IPS DF 6.9 (cell line): ENCODE measurements at regions not wholly inside any gene's neighbourhood (a gene's known extent, or its start where the extent isn't known, plus 50 kb on each side); places are given as distances from the start of the nearest gene placed in this dataset.

Experiments
- DNase-seq: peaks from one replicate; pipeline ENCODE4 v3.0.0-alpha.2; 2013; ENCODE audit warnings: low read depth, low spot score
- H3K27ac ChIP-seq: one replicate; pipeline ENCODE4 v1.5.1; 2013; ENCODE audit warnings: low read length, control low read depth
- H3K27me3 ChIP-seq: 2 replicates; pipeline ENCODE4 v1.6.1; 2013; ENCODE audit warnings: mild to moderate bottlenecking, low read length; ENCODE audit not compliant: control insufficient read depth, insufficient read depth
- H3K36me3 ChIP-seq: 2 replicates; pipeline ENCODE4 v1.6.1; 2013; ENCODE audit warnings: low read length; ENCODE audit not compliant: control insufficient read depth, insufficient read depth
- H3K4me1 ChIP-seq: 2 replicates; pipeline ENCODE4 v1.6.1; 2013; ENCODE audit warnings: low read length; ENCODE audit not compliant: control insufficient read depth, insufficient read depth
- H3K4me3 ChIP-seq: 2 replicates; pipeline ENCODE4 v1.5.1; 2013; ENCODE audit warnings: mild to moderate bottlenecking, low read length
- H3K9me3 ChIP-seq: 2 replicates; pipeline ENCODE4 v1.6.1; 2013; ENCODE audit warnings: low read length, inconsistent platforms; ENCODE audit not compliant: control insufficient read depth, insufficient read depth
- WGBS: extraction: QIAGEN DNeasy Blood & Tissue Kit; methylation state at CpG from one replicate; pipeline ENCODE4 v1.1.7; 2013; ENCODE audit warnings: mixed read lengths, missing lambda C conversion rate; ENCODE audit not compliant: insufficient read length, insufficient coverage; 5-methylcytosine and 5-hydroxymethylcytosine counted together

- no peak overlapping the region for H3K4me3 ChIP-seq
- no peak overlapping the region for H3K27ac ChIP-seq
- WGBS = no CpG with 5 or more reads among the region's 5 CpGs
- no peaks in the 10 kb centered on the region for H3K4me1 ChIP-seq
- DNase-seq = no peak
- H3K27me3 ChIP-seq = no peaks in the 10 kb centered on the region
- H3K9me3 ChIP-seq = no peaks in the 10 kb centered on the region; the same call in 1 of the 2 replicates
- H3K36me3 ChIP-seq = no peaks in the 10 kb centered on the region
Measured at GRCh38 chr1:5475572-5475971, 516.7 kb downstream of the NPHP4 start.

- Histone ChIP-seq H3K4me3 (no peak overlapping the region), H3K9me3 (no peaks in the 10 kb centered on the region; the same call in 1 of the 2 replicates), H3K27me3 (no peaks in the 10 kb centered on the region), H3K4me1 (no peaks in the 10 kb centered on the region), H3K27ac (no peak overlapping the region), H3K36me3 (no peaks in the 10 kb centered on the region)
- no peak for DNase-seq
- no CpG with 5 or more reads among the region's 12 CpGs for WGBS
Measured at GRCh38 chr1:5473268-5473667, 519.0 kb downstream of the NPHP4 start.

- Histone ChIP-seq H3K4me1 (no peaks in the 10 kb centered on the region), H3K27ac (no peak overlapping the region), H3K27me3 (no peaks in the 10 kb centered on the region; the same call in 1 of the 2 replicates), H3K36me3 (no peaks in the 10 kb centered on the region), H3K9me3 (peaks cover 4% of the 10 kb centered on the region), H3K4me3 (no peak overlapping the region)
- DNase-seq = no peak
- WGBS = no CpG with 5 or more reads among the region's 3 CpGs
Measured at GRCh38 chr1:5466487-5466886, 525.7 kb downstream of the NPHP4 start.

GRCh38 chr1:5465281-5465711 lies 526.9 kb downstream of the NPHP4 start:
- no peaks in the 10 kb centered on the region for H3K36me3 ChIP-seq
- H3K4me1 ChIP-seq = no peaks in the 10 kb centered on the region
- H3K27me3 ChIP-seq = no peaks in the 10 kb centered on the region; the same call in 1 of the 2 replicates
- H3K4me3 ChIP-seq = no peak overlapping the region
- no CpG with 5 or more reads among the region's 7 CpGs for WGBS
- peaks cover 4% of the 10 kb centered on the region for H3K9me3 ChIP-seq
- no peak for DNase-seq
- H3K27ac ChIP-seq = no peak overlapping the region

GRCh38 chr1:5464366-5464765 lies 527.9 kb downstream of the NPHP4 start:
- Histone ChIP-seq H3K36me3 (no peaks in the 10 kb centered on the region), H3K4me1 (no peaks in the 10 kb centered on the region), H3K27ac (no peak overlapping the region), H3K9me3 (peaks cover 4% of the 10 kb centered on the region), H3K27me3 (no peaks in the 10 kb centered on the region; the same call in 1 of the 2 replicates), H3K4me3 (no peak overlapping the region)
- DNase-seq = no peak
- WGBS = no CpG with 5 or more reads among the region's 11 CpGs

GRCh38 chr1:5460974-5461373 lies 531.3 kb downstream of the NPHP4 start:
- WGBS = no CpG with 5 or more reads among the region's 5 CpGs
- Histone ChIP-seq H3K4me1 (0 out of 2 replicates have a peak, but pooled peaks cover under 1% of the 10 kb centered on the region), H3K27ac (no peak overlapping the region)

GRCh38 chr1:5459839-5460610 lies 532.2 kb downstream of the NPHP4 start:
- H3K4me3 ChIP-seq = no peak overlapping the region
- no peaks in the 10 kb centered on the region for H3K36me3 ChIP-seq
- H3K4me1 ChIP-seq = 0 out of 2 replicates have a peak, but pooled peaks cover 3% of the 10 kb centered on the region
- no CpG with 5 or more reads among the region's 11 CpGs for WGBS
- H3K27ac ChIP-seq = no peak overlapping the region
- no peak for DNase-seq
- H3K27me3 ChIP-seq = no peaks in the 10 kb centered on the region; the same call in 1 of the 2 replicates
- H3K9me3 ChIP-seq = peaks cover 8% of the 10 kb centered on the region

More at GRCh38 chr1:5460974-5461373, 531.3 kb downstream of the NPHP4 start:
- H3K4me3 ChIP-seq = no peak overlapping the region
- H3K27me3 ChIP-seq = no peaks in the 10 kb centered on the region; the same call in 1 of the 2 replicates
- H3K36me3 ChIP-seq = no peaks in the 10 kb centered on the region
- peaks cover 6% of the 10 kb centered on the region for H3K9me3 ChIP-seq
- DNase-seq = no peak

- Histone ChIP-seq H3K4me1 (0 out of 2 replicates have a peak, but pooled peaks cover 3% of the 10 kb centered on the region), H3K4me3 (no peak overlapping the region), H3K27me3 (no peaks in the 10 kb centered on the region; the same call in 1 of the 2 replicates), H3K36me3 (no peaks in the 10 kb centered on the region), H3K9me3 (peaks cover 8% of the 10 kb centered on the region), H3K27ac (no peak overlapping the region)
- no peak for DNase-seq
- WGBS = no CpG with 5 or more reads among the region's 5 CpGs
Measured at GRCh38 chr1:5458248-5458647, 534.0 kb downstream of the NPHP4 start.

- no peak for DNase-seq
- no CpG with 5 or more reads among the region's 16 CpGs for WGBS
Measured at GRCh38 chr1:5456090-5456811, 536.0 kb downstream of the NPHP4 start.

GRCh38 chr1:5455651-5456050 lies 536.6 kb downstream of the NPHP4 start:
- no peak for DNase-seq
- H3K27me3 ChIP-seq = no peaks in the 10 kb centered on the region
- 0 out of 2 replicates have a peak, but pooled peaks cover 3% of the 10 kb centered on the region for H3K4me1 ChIP-seq
- no peak overlapping the region for H3K27ac ChIP-seq
- H3K36me3 ChIP-seq = no peaks in the 10 kb centered on the region
- H3K4me3 ChIP-seq = no peak overlapping the region
- peaks cover 4% of the 10 kb centered on the region for H3K9me3 ChIP-seq
- no CpG with 5 or more reads among the region's 8 CpGs for WGBS

More at GRCh38 chr1:5456090-5456811, 536.0 kb downstream of the NPHP4 start:
- Histone ChIP-seq H3K9me3 (peaks cover 4% of the 10 kb centered on the region), H3K4me3 (no peak overlapping the region), H3K4me1 (0 out of 2 replicates have a peak, but pooled peaks cover 3% of the 10 kb centered on the region), H3K27ac (no peak overlapping the region), H3K27me3 (no peaks in the 10 kb centered on the region), H3K36me3 (no peaks in the 10 kb centered on the region)
